ENCODE measurements at regions not wholly inside any gene's neighbourhood (a gene's known extent, or its start where the extent isn't known, plus 50 kb on each side); places are given as distances from the start of the nearest gene placed in this dataset.

- no peak for TF ChIP-seq POLR2A (IDR thresholded peaks at IDR 0.05)
- TF ChIP-seq CTCF (IDR thresholded peaks at IDR 0.05): no peak
These were observed 73.2 kb downstream of the GGTLC2 start for GRCh38 chr22:22717664-22718063.

All from Peyer's patch (tissue), 4 donors.